ENCODE measurements at regions not wholly inside any gene's neighbourhood (a gene's known extent, or its start where the extent isn't known, plus 50 kb on each side); places are given as distances from the start of the nearest gene placed in this dataset.
"Not testable (repeated sequence)": the region's sequence is repeated elsewhere in the genome, so short reads cannot be mapped to it uniquely, and the experiment has no call there.

GRCh38 chr18:55721006-55721405, 133.0 kb upstream of the TCF4 start:
- TF ChIP-seq CTCF, POLR2A, EP300 (IDR thresholded peaks at IDR 0.05): not testable (repeated sequence)

Measured in ovary (tissue), 3 donors.